Osteocyte (in vitro differentiated cells): ENCODE measurements at regions not wholly inside any gene's neighbourhood (a gene's known extent, or its start where the extent isn't known, plus 50 kb on each side); places are given as distances from the start of the nearest gene placed in this dataset.
"Not testable (repeated sequence)": the region's sequence is repeated elsewhere in the genome, so short reads cannot be mapped to it uniquely, and the experiment has no call there.

Experiments
- DNase-seq: peaks from one replicate; pipeline ENCODE4 v3.0.0; 2021; ENCODE audit warnings: mixed read lengths; ENCODE audit not compliant: unreplicated experiment; ENCODE audit errors: extremely low spot score
- H3K27ac Mint-ChIP-seq: one replicate; pipeline ENCODE4 v1.8.0; 2021; ENCODE audit warnings: mild to moderate bottlenecking, mixed read lengths; ENCODE audit not compliant: unreplicated experiment
- H3K27me3 Mint-ChIP-seq: one replicate; pipeline ENCODE4 v1.8.0; 2021; ENCODE audit warnings: mixed read lengths; ENCODE audit not compliant: unreplicated experiment
- H3K36me3 Mint-ChIP-seq: one replicate; pipeline ENCODE4 v1.8.0; 2021; ENCODE audit warnings: mixed read lengths; ENCODE audit not compliant: unreplicated experiment
- H3K4me1 Mint-ChIP-seq: one replicate; pipeline ENCODE4 v1.8.0; 2021; ENCODE audit warnings: mixed read lengths; ENCODE audit not compliant: unreplicated experiment
- H3K4me3 Mint-ChIP-seq: one replicate; pipeline ENCODE4 v1.8.0; 2021; ENCODE audit warnings: mild to moderate bottlenecking, moderate library complexity, mixed read lengths; ENCODE audit not compliant: unreplicated experiment
- H3K9me3 Mint-ChIP-seq: one replicate; pipeline ENCODE4 v1.8.0; 2021; ENCODE audit warnings: mixed read lengths; ENCODE audit not compliant: unreplicated experiment

GRCh38 chr2:87455854-87456249 lies 292.0 kb upstream of the PLGLB2 start:
- H3K9me3 Mint-ChIP-seq, DNase-seq, H3K36me3 Mint-ChIP-seq, H3K27me3 Mint-ChIP-seq: not testable (repeated sequence)
- Mint-ChIP-seq H3K4me3 (peak overlapping the region; percentile 64), H3K27ac (peak overlapping the region; percentile 34), H3K4me1 (peaks cover 27% of the 10 kb centered on the region)

- not testable (repeated sequence) for H3K36me3 Mint-ChIP-seq, DNase-seq, H3K9me3 Mint-ChIP-seq, H3K27me3 Mint-ChIP-seq
- peak overlapping the region; percentile 74 for H3K4me3 Mint-ChIP-seq
- H3K4me1 Mint-ChIP-seq = peaks cover 27% of the 10 kb centered on the region
- H3K27ac Mint-ChIP-seq = peak overlapping the region; percentile 82
Measured at GRCh38 chr2:87456477-87457128, 291.3 kb upstream of the PLGLB2 start.

GRCh38 chr2:87457129-87457499 lies 290.8 kb upstream of the PLGLB2 start:
- H3K27me3 Mint-ChIP-seq, H3K27ac Mint-ChIP-seq, H3K9me3 Mint-ChIP-seq, H3K36me3 Mint-ChIP-seq, DNase-seq, H3K4me3 Mint-ChIP-seq: not testable (repeated sequence)
- peaks cover 26% of the 10 kb centered on the region for H3K4me1 Mint-ChIP-seq

GRCh38 chr2:87458938-87459337 lies 288.9 kb upstream of the PLGLB2 start:
- Mint-ChIP-seq H3K4me1 (peaks cover 17% of the 10 kb centered on the region), H3K4me3 (peak overlapping the region; percentile 65), H3K27ac (peak overlapping the region; percentile 41)
- H3K9me3 Mint-ChIP-seq, H3K27me3 Mint-ChIP-seq, DNase-seq, H3K36me3 Mint-ChIP-seq: not testable (repeated sequence)

- DNase-seq, H3K27ac Mint-ChIP-seq, H3K9me3 Mint-ChIP-seq, H3K36me3 Mint-ChIP-seq, H3K4me3 Mint-ChIP-seq, H3K27me3 Mint-ChIP-seq: not testable (repeated sequence)
- H3K4me1 Mint-ChIP-seq = peaks cover 17% of the 10 kb centered on the region
Measured at GRCh38 chr2:87460104-87460503, 287.8 kb upstream of the PLGLB2 start.

- not testable (repeated sequence) for DNase-seq, H3K27ac Mint-ChIP-seq, H3K27me3 Mint-ChIP-seq, H3K4me3 Mint-ChIP-seq, H3K9me3 Mint-ChIP-seq, H3K36me3 Mint-ChIP-seq
- peaks cover 22% of the 10 kb centered on the region for H3K4me1 Mint-ChIP-seq
Measured at GRCh38 chr2:87460662-87461061, 287.2 kb upstream of the PLGLB2 start.

- H3K4me3 Mint-ChIP-seq, H3K27ac Mint-ChIP-seq, H3K27me3 Mint-ChIP-seq, H3K36me3 Mint-ChIP-seq, DNase-seq, H3K9me3 Mint-ChIP-seq: not testable (repeated sequence)
- H3K4me1 Mint-ChIP-seq = peaks cover 27% of the 10 kb centered on the region
Measured at GRCh38 chr2:87461671-87462070, 286.2 kb upstream of the PLGLB2 start.

GRCh38 chr2:87464219-87464618 lies 283.7 kb upstream of the PLGLB2 start:
- H3K27me3 Mint-ChIP-seq, H3K36me3 Mint-ChIP-seq, DNase-seq, H3K9me3 Mint-ChIP-seq, H3K27ac Mint-ChIP-seq, H3K4me3 Mint-ChIP-seq: not testable (repeated sequence)
- H3K4me1 Mint-ChIP-seq = peaks cover 33% of the 10 kb centered on the region

- H3K4me3 Mint-ChIP-seq, H3K36me3 Mint-ChIP-seq, DNase-seq, H3K9me3 Mint-ChIP-seq, H3K27ac Mint-ChIP-seq, H3K27me3 Mint-ChIP-seq: not testable (repeated sequence)
- peaks cover 34% of the 10 kb centered on the region for H3K4me1 Mint-ChIP-seq
Measured at GRCh38 chr2:87465730-87466129, 282.2 kb upstream of the PLGLB2 start.

- not testable (repeated sequence) for DNase-seq, H3K27ac Mint-ChIP-seq, H3K4me3 Mint-ChIP-seq, H3K27me3 Mint-ChIP-seq, H3K9me3 Mint-ChIP-seq, H3K36me3 Mint-ChIP-seq
- peaks cover 34% of the 10 kb centered on the region for H3K4me1 Mint-ChIP-seq
Measured at GRCh38 chr2:87466591-87467120, 281.2 kb upstream of the PLGLB2 start.

GRCh38 chr2:87468429-87468981 lies 279.4 kb upstream of the PLGLB2 start:
- peak overlapping the region; percentile 10 for H3K4me3 Mint-ChIP-seq
- H3K27me3 Mint-ChIP-seq = not testable (repeated sequence)
- H3K27ac Mint-ChIP-seq = peak overlapping the region; percentile 81

More at GRCh38 chr2:87468429-87468981, 279.4 kb upstream of the PLGLB2 start:
- not testable (repeated sequence) for H3K9me3 Mint-ChIP-seq, H3K36me3 Mint-ChIP-seq, DNase-seq
- H3K4me1 Mint-ChIP-seq = peaks cover 34% of the 10 kb centered on the region
